ENCODE measurements at regions not wholly inside any gene's neighbourhood (a gene's known extent, or its start where the extent isn't known, plus 50 kb on each side); places are given as distances from the start of the nearest gene placed in this dataset.

- no peak overlapping the region for H3K4me3 ChIP-seq (ENCODE audit: control insufficient read depth, low read depth, low read length)
- DNase-seq (ENCODE audit: low read depth) = no peak
- no peak for TF ChIP-seq CTCF (IDR thresholded peaks at IDR 0.05; ENCODE audit: control insufficient read depth, insufficient read depth, low read depth, low read length, missing control alignments)
Observed at GRCh38 chr10:3886191-3886590, 101.2 kb upstream of the KLF6 start.

GRCh38 chr10:3882855-3883254 is 97.8 kb upstream of the KLF6 start:
- no peak for DNase-seq (ENCODE audit: low read depth)
- TF ChIP-seq CTCF (IDR thresholded peaks at IDR 0.05; ENCODE audit: control insufficient read depth, insufficient read depth, low read depth, low read length, missing control alignments) = no peak

GRCh38 chr10:3881622-3882021 is 96.6 kb upstream of the KLF6 start:
- no peak for TF ChIP-seq CTCF (IDR thresholded peaks at IDR 0.05; ENCODE audit: control insufficient read depth, insufficient read depth, low read depth, low read length, missing control alignments)
- no peak for DNase-seq (ENCODE audit: low read depth)
- no peak overlapping the region for H3K4me3 ChIP-seq (ENCODE audit: control insufficient read depth, low read depth, low read length)

More at GRCh38 chr10:3882855-3883254, 97.8 kb upstream of the KLF6 start:
- no peak overlapping the region for H3K4me3 ChIP-seq (ENCODE audit: control insufficient read depth, low read depth, low read length)

GRCh38 chr10:3879073-3879472 is 94.1 kb upstream of the KLF6 start:
- TF ChIP-seq CTCF (IDR thresholded peaks at IDR 0.05; ENCODE audit: control insufficient read depth, insufficient read depth, low read depth, low read length, missing control alignments) = no peak
- H3K4me3 ChIP-seq (ENCODE audit: control insufficient read depth, low read depth, low read length) = no peak overlapping the region
- no peak for DNase-seq (ENCODE audit: low read depth)

- no peak overlapping the region for H3K4me3 ChIP-seq (ENCODE audit: control insufficient read depth, low read depth, low read length)
- TF ChIP-seq CTCF (IDR thresholded peaks at IDR 0.05; ENCODE audit: control insufficient read depth, insufficient read depth, low read depth, low read length, missing control alignments) = no peak
- no peak for DNase-seq (ENCODE audit: low read depth)
Observed at GRCh38 chr10:3877211-3878000, 92.4 kb upstream of the KLF6 start.

- no peak for TF ChIP-seq CTCF (IDR thresholded peaks at IDR 0.05; ENCODE audit: control insufficient read depth, insufficient read depth, low read depth, low read length, missing control alignments)
- no peak for DNase-seq (ENCODE audit: low read depth)
- no peak overlapping the region for H3K4me3 ChIP-seq (ENCODE audit: control insufficient read depth, low read depth, low read length)
Observed at GRCh38 chr10:3876350-3876962, 91.4 kb upstream of the KLF6 start.

Data from AG09309 (cell line).